Daoy (cell line): ENCODE measurements at regions not wholly inside any gene's neighbourhood (a gene's known extent, or its start where the extent isn't known, plus 50 kb on each side); places are given as distances from the start of the nearest gene placed in this dataset.
"Not testable (repeated sequence)": the region's sequence is repeated elsewhere in the genome, so short reads cannot be mapped to it uniquely, and the experiment has no call there.

Source experiments
- DNase-seq: peaks from one replicate; pipeline ENCODE4 v3.0.0-alpha.2; 2015; ENCODE audit warnings: low read depth

DNA sequence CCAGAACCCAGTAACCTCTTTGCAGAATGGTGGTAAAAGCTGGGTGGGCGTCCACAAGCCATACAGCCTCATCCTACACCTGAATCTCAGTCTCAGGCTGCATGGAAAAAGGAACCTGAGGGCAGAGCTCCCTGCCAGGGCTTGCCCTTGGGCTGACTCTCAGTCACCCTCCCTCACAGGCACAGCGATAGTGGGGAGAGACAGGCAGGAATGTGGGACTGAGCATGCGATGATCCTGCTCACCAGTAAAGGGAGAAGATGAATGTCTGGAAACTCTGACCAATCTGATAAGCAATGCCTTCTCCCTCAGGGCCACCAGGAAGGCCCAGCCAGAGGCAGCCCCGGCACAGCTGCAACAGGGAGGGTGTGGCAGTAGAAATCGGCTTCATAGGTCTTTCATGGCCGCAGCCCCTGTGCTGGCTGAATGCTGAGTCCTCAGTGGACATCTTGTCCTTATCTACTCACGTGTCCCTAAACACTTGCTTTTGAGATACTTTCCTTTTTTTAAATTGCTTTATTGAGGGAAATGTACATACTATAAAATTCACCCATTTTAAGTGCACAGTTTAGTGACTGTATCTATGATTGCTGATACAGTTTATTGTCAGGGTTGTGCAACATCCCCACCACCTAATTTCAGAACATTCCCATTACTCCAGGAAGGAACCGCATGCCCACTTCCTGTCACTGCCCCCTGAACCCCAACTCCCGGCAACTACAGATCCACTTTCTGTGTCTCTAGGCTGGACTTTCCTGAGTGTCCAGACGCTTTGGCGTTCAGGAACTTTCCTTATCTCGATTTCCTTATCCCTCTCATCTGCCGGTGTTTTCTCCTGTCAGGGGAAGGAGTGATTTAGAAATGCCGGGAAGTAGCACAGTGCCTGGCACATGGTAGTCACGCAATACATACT lies 258.1 kb downstream of the PCNX1 start:
- no peak for DNase-seq

DNA sequence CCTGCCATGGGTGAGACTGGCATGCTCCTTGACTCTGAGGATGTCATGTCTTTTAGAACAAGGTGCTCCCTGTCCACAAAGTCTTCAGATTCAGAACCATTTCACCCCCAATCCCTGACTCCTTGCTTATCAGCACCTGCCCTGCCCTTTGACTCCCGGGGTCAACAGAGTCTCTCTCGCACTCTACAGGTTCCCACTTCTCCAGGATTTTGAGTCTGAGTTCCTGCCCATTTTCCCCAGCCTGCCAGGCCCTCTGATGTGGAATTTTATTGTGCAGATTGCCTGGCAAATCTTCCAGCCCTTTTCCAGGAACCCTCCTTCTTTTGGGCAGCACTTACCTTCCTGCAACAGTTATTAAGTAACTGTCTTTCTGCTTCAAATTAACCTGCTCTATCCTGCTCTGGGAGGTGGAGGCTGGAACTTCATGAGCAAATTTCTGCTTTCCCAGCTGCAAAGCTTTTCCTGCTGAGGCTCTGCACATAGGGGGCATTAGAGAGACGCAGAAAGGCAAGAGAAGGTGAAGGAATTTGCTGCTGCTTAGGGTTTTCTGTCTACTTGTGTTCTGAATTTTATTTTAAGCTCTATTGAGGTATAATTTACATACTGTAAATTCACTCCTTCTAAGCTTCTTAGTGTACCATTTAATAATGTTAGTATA lies 259.1 kb downstream of the PCNX1 start:
- peak; percentile 57 for DNase-seq

- DNase-seq: not testable (repeated sequence)
Observed at GRCh38 chr14:71167325-71167950, 260.2 kb downstream of the PCNX1 start.

DNA sequence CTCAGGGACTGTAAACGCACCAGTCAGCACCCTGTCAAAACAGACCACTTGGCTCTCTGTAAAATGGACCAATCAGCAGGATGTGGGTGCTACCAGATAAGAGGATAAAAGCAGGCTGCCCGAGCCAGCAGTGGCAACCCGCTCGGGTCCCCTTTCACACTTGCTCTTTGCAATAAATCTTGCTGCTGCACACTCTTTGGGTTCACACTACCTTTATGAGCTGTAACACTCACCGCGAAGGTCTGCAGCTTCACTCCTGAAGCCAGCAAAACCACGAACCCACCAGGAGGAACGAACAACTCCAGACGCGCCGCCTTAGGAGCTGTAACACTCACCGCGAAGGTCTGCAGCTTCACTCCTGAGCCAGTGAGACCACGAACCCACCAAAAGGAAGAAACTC lies 260.9 kb downstream of the PCNX1 start:
- not testable (repeated sequence) for DNase-seq

- no peak for DNase-seq
Observed at GRCh38 chr14:71168564-71169427, 261.5 kb downstream of the PCNX1 start.

DNA sequence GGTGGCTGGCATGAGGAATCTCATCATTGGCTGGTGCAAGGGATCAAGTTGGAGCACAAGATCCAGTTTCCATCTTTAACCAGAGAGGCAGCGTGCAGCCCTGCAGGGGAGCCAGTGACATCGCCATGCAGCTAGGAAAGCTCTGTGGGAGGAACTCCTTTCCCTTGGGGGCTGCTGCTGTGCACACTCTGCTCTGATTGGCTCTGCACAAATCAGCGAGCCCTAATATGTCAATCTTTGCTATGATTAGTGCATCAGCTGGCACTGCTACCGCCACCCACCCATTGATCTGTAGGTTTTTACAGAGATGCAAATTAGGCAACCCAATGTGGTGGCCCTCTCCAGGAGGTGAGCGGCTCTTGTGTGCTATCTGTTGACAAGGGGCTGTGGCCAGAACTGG lies 262.6 kb downstream of the PCNX1 start:
- no peak for DNase-seq

DNA sequence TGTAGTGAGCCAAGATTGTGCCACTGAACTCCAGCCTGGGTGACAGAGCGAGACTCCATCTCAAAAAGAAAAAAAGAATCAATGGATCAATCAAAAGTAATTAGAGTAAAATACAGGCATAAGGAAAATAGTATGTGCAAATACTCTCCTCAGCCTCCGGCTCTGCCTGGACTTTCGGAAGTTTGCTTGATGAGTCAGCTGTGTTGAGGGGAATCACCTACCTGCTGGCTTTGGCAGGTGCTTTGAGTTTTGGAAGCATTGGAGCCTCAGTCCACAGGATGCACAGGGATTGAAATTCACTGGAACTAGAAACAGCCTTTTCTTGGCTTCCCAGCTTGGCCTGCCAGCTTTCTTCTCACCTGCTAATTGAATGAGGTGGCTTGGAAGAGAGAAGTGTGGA lies 268.2 kb downstream of the PCNX1 start:
- DNase-seq: peak; percentile 13

DNA sequence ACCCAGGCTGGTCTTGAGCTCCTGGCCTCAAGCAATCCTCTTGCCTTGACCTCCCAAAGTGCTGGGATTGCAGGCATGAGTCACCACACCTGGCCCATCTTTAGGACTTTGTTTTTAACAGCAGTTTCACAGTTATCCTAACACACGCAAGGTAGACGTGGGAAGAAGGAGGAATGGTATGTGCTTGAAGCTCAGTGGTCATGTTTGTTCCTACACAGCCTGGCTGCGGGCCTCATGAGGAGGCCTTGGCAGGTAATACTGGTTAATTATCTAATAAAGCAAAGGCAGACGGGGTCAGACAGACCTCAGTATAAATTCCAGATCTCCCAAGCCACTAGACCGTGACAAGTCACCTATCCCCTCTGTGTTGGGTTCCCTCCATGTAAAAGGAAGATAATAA lies 271.8 kb downstream of the PCNX1 start:
- no peak for DNase-seq

DNA sequence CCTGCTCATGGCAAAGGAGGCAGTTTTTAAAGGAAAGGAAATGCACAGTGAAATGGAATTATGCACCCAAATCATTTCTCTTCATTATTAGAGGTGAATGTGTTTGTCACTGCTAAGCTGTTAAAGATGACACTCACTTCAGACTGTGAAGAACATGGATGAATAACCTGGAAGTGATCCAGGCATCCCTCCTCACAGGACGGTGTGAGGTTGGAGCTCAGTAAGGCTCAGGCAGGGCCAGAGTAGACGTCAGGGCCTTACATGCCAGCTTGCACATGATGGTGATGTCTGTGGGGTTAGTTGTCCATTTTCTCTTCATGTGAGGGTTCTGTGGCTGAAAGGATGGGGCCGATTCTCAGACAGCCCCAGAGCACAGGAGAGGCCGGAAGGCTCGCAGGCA lies 273.1 kb downstream of the PCNX1 start:
- no peak for DNase-seq

DNA sequence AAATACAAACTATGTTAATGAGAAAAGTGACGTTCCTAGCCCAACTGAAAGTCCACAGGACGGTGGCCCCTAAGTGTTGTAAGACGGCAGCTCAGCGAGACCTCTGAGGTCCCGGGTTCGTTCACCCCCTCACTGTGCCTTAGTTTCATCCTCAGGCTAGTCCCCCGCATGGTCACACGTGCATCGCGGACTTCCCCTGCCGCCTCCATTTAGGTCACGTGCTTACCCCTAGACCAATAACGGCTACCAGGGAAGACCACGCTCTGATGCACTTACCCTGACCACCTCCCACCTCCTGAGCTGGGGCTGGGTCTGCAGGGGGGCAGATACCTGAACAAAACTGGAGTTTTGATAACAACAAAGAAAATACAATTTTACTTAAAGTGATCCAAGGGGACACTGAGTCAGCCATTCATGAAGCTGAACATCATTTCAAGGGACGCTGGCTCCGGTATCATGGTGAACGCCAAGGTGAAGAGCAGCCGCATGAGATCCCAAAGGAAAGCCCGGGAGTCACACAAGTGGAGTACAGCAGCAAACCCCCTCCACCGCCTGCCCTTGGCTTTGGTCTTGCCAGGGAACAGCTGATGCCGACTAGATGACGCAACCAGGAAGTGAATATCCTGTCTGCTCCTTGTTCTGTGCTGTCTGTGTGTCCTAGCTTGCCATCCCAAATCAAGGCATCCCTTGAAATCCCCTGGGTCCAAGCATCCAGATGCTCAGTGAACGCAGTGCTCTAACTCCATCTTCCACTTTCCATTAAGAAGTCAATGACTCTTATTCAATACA lies 274.1 kb downstream of the PCNX1 start:
- no peak for DNase-seq

DNA sequence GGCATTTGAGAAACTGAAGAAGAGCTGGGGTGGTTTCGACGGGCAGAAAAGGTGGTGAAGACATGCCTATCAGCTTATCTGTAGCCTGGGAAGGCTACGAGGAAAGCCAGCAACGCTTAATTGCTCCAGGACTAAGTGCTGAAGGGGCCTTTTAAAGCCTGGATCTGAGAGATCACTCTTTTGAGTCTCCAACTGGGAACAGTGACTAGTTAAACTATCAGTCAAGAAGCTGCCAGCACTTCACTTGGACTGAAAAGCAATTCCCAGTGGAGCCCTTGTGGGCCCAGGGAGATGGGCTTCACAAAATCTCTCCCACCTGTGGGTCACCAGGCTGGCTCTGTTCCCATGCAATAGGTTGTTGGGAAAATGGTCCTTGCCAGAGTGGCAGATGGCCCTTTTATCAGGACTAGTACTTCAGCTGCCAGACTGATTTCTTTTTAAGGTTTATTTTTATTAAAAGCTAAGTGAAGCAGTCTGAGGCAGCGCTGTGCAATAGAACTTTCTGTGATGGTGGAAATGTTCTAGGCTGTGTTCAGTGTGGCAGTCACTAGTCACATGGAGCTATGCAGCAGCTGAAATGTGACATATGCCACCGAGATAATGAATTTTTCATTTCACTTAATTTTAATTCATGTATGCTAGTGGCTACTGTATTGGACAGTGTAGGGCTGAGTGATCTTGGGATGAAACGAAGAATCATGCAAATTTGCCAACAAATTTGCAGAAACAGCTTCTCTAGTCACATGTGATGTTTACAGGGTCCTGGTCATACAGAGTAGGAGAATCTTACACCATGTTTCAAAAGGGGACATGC lies 276.8 kb downstream of the PCNX1 start:
- no peak for DNase-seq

- DNase-seq: no peak
Observed at GRCh38 chr14:71185637-71186036, 278.4 kb downstream of the PCNX1 start.

DNA sequence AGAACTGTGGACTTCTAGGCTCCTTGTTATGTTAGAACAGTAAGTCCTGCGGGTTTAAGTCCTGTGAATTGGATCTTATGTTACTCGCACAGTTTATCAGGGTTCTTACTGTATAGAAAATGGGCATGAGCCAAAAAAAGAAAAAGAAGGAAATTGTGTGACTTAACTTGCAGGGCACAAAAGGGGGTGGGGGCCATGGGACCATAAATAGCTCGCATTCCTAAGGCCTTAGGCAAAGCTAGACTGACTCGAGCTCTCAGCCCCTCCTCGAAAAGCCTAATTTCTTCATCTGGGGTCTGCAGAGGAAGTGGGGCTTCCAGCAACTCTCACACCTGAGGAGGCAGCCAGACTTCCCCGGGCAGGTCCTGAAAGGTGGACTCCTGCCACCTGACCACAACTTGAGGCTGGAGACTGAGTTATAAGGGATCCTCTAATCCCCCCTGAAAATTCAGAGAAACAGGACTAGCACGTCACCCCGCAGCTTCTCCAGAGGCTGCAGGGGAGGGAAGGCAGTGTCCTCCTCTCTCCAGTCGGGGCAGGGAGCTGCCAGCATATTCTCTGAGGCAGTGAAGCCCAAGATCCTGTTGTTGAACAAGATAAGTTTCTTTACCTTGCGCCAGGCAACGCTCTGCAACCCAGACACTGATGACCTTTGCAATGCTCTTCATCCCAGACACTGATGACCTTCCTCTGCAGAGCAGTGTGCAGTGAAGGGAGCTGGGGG lies 280.5 kb downstream of the PCNX1 start:
- no peak for DNase-seq

DNA sequence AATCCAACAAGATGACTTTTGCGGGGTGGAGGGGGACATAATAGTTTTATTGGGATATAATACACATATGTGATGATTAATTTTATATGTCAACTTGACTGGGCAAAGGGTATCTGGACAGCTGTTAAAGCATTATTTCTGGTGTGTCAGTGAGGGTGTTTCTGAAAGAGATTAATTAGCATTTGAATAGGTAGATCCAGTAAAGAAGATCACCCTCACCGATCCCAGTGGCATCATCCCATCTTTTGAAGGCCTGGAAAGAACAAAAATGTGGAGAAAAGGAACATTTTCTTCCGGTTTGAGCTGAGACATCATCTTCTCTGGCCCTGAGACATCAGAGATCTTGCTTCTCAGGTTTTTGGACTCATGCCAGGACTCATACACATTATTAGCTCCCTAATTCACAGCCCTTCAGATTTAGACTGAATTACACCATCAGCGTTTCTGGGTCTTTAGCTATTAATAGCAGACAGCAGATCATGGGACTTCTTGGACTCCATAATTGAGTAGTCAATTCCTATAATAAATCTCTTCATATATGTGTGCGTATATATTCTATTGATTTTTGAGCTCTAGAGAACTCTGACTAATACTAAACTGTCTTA lies 283.6 kb downstream of the PCNX1 start:
- no peak for DNase-seq

- DNase-seq: peak; percentile 30
Observed at GRCh38 chr14:71193663-71194062, 286.4 kb downstream of the PCNX1 start.

DNA sequence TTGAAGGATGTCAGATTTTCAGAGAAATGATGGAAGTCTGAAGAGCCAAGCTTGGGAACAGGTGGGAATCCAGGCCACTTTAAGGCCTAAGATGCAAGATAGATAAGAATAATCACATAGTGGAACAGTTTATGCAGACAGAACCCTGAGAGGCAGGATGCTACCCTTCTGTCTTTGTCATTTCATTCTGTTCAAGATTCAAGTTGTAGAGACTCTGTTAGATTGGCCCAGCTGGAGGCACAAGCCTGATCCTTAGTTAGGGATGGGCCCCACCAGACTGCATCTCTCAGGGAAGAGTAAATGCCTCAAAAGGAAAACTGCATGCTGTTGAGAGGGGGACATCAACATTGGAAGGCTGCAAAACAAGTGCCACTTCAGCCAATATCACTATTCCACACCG lies 287.0 kb downstream of the PCNX1 start:
- no peak for DNase-seq

- no peak for DNase-seq
Observed at GRCh38 chr14:71196921-71197320, 289.7 kb downstream of the PCNX1 start.

DNA sequence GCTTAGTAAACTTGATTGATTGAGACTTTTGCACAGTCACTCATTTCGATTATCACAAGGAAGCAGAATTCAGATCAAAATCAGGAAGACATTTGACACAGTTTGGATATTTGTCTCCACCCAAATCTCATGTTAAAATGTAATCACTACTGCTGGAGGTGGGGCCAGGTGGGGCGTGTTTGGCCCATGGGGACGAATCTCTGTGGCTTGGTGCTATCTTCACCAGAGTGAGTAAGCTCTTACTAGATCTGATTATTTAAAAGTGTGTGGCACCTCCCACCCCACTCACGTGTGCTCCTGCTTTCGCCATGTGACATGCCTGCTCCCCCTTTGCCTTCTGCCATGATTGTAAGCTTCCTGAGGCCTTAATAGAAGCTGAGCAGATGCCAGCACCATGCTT lies 291.4 kb downstream of the PCNX1 start:
- DNase-seq: no peak

- DNase-seq: no peak
Observed at GRCh38 chr14:71201840-71202239, 294.6 kb downstream of the PCNX1 start.
